Astrocyte of the cerebellum (primary cell): ENCODE measurements at regions not wholly inside any gene's neighbourhood (a gene's known extent, or its start where the extent isn't known, plus 50 kb on each side); places are given as distances from the start of the nearest gene placed in this dataset.

Experiments
- DNase-seq: peaks from one replicate; pipeline ENCODE4 v3.0.0-alpha.2; 2011; ENCODE audit warnings: low read depth
- H3K4me3 ChIP-seq: 2 replicates; pipeline ENCODE4 v1.5.1; 2011; ENCODE audit warnings: mild to moderate bottlenecking, low read depth, low read length, moderate library complexity
- in situ Hi-C: cut with HindIII; loops from 2 replicates; pipeline ENCODE4 v1.10.0; 2017; ENCODE audit warnings: low sequenced_read_pairs
- TF ChIP-seq, protein P1 (sequence below): IDR thresholded peaks from 2 replicates; pipeline ENCODE4 v1.5.1; 2012; ENCODE audit warnings: low read length, low read depth, moderate library complexity, mild to moderate bottlenecking; ENCODE audit errors: missing control alignments

- DNase-seq, result peak; percentile 70
- TF ChIP-seq, protein P1, sequence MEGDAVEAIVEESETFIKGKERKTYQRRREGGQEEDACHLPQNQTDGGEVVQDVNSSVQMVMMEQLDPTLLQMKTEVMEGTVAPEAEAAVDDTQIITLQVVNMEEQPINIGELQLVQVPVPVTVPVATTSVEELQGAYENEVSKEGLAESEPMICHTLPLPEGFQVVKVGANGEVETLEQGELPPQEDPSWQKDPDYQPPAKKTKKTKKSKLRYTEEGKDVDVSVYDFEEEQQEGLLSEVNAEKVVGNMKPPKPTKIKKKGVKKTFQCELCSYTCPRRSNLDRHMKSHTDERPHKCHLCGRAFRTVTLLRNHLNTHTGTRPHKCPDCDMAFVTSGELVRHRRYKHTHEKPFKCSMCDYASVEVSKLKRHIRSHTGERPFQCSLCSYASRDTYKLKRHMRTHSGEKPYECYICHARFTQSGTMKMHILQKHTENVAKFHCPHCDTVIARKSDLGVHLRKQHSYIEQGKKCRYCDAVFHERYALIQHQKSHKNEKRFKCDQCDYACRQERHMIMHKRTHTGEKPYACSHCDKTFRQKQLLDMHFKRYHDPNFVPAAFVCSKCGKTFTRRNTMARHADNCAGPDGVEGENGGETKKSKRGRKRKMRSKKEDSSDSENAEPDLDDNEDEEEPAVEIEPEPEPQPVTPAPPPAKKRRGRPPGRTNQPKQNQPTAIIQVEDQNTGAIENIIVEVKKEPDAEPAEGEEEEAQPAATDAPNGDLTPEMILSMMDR, result no peak
- H3K4me3 ChIP-seq, result no peak overlapping the region
- in situ Hi-C loops, result no loop called here
Measured at GRCh38 chr3:182083112-182083511, 371.4 kb downstream of the SOX2 start.

DNA sequence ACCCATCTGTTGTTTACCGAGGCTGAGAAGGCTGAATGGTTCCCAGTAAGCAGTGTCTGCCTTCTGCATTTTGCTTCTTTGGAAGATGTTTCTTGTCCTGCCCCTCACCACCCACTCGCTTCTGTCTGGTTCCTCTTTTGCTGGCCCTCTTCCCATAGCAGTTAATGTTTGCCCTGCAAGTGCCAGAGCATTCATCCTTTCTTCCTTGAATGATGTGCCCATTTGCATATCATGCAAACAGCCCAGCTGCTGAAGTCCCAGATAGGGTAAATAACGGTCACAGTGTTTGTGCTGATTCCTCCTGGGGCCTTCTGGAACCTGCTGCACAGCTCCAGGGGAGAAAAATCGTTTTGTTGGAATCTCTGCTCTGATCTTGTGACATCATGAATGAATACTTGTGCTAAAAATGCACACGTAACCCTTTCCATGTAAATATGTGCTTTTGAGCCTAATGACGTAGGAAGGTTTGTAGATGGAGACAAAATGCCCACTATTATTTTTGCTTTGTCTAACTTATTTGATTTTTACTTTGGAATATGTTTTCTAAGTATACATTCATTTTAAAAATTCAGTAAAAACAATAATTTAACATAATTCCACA is 381.0 kb downstream of the SOX2 start:
- no peak overlapping the region for H3K4me3 ChIP-seq
- DNase-seq, result no peak
- in situ Hi-C loops, result no loop called here
- TF ChIP-seq, protein P1, result no peak

- in situ Hi-C loops, result no loop called here
- TF ChIP-seq, protein P1, result no peak
- H3K4me3 ChIP-seq, result no peak overlapping the region
- no peak for DNase-seq
Measured at GRCh38 chr3:182094321-182094720, 382.6 kb downstream of the SOX2 start.

GRCh38 chr3:182104881-182105280 is 393.2 kb downstream of the SOX2 start:
- H3K4me3 ChIP-seq, result no peak overlapping the region
- TF ChIP-seq, protein P1, result no peak
- in situ Hi-C loops, result no loop called here
- DNase-seq, result no peak

DNA sequence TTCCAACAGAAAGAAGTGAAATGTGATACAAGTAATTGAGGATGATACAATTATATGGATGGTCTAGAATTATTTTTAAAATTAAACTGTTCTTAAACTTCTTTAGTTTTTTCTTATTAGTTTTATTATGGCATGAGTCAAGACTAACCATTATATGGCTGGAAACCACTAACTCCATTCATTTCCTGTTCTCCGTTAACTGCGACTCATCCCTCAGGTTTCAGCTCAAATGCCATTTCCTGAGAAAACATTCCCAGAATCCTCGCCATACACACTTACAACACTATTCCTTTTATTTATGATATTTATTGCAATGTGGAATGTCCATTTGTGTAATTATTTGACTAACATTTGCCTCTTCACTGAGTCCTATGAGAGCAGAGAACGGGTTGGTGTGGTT is 394.1 kb downstream of the SOX2 start:
- TF ChIP-seq, protein P1, result no peak
- H3K4me3 ChIP-seq, result no peak overlapping the region
- DNase-seq, result no peak
- in situ Hi-C loops, result no loop called here

- in situ Hi-C loops, result no loop called here
- no peak for DNase-seq
- H3K4me3 ChIP-seq, result no peak overlapping the region
- TF ChIP-seq, protein P1, result no peak
Measured at GRCh38 chr3:182108371-182108770, 396.6 kb downstream of the SOX2 start.

DNA sequence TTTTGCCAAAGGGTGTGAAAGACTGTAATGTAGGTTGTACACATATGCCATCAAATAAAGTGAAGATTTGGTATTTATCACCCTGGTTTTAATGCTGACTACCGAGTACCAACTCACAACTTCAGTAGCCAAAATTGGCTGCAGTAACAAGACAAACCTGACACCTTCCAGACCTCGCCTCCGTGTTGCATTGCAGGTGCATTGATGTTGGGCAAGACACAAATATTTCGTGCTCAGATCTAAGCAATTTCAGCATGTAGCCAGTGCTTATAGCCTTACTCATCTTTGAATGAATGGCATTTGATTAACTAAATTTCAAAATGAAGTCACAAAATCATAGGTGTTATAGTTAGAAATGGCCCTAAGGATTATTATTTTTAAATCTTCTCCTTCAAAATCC is 400.2 kb downstream of the SOX2 start:
- H3K4me3 ChIP-seq, result no peak overlapping the region
- DNase-seq, result no peak
- in situ Hi-C loops, result no loop called here
- TF ChIP-seq, protein P1, result no peak
